ENCODE measurements at regions not wholly inside any gene's neighbourhood (a gene's known extent, or its start where the extent isn't known, plus 50 kb on each side); places are given as distances from the start of the nearest gene placed in this dataset.
"Not testable (repeated sequence)": the region's sequence is repeated elsewhere in the genome, so short reads cannot be mapped to it uniquely, and the experiment has no call there.

DNA sequence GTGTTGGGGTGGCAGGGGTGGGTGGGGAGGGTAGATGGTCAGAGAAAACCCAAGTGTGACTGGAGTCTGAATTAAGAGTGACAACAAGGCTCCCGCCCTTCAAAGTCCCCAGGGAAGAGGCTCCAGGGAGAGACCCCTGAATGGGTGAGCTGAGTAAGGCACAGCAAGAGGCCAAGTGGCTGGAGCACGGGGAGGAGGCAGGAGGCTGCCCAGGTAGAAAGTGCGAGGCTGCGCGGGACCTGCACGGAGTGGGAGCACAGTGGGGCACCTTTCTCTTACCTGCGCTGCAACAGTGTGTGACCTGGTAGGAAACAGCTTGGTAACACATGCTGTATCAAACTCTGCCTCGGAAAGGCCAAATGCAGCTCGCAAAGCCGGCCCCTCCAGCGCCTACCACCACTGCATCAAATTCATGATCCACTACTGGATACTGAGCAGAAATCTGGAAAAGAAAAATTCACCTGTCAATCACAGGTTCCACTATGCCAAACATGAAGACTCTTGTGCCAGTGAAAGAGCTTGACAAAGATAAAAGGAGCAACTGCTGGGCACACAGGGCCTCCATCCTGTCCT, 77.1 kb upstream of the TNK2 start:
- TF ChIP-seq BACH1 (IDR thresholded peaks at IDR 0.05; ENCODE audit: low read length); POLR2A (IDR thresholded peaks at IDR 0.05; ENCODE audit: control extremely low read depth in 1 of 2, low read depth in 2 of 2, low read length in 2 of 2); RAD21 (IDR thresholded peaks at IDR 0.05 in 1 of 2, conservative IDR thresholded peaks at IDR 0.05 in 1 of 2; ENCODE audit: low read depth in 2 of 2, low read length in 2 of 2); TAF1 (IDR thresholded peaks at IDR 0.05; ENCODE audit: low read depth, low read length); SIN3A (conservative IDR thresholded peaks at IDR 0.05 in 1 of 2, IDR thresholded peaks at IDR 0.05 in 1 of 2; ENCODE audit: low read depth in 1 of 2, low read length in 2 of 2); EZH2 (IDR thresholded peaks at IDR 0.05; ENCODE audit: low read depth, low read length, severe bottlenecking); POLR2AphosphoS5 (IDR thresholded peaks at IDR 0.05; ENCODE audit: low read depth, low read length); JUND (IDR thresholded peaks at IDR 0.05; ENCODE audit: low read length); ASH2L (IDR thresholded peaks at IDR 0.05; ENCODE audit: low read length); POU5F1 (IDR thresholded peaks at IDR 0.05; ENCODE audit: low read depth, low read length): not testable (repeated sequence)
- TF ChIP-seq, protein P1, sequence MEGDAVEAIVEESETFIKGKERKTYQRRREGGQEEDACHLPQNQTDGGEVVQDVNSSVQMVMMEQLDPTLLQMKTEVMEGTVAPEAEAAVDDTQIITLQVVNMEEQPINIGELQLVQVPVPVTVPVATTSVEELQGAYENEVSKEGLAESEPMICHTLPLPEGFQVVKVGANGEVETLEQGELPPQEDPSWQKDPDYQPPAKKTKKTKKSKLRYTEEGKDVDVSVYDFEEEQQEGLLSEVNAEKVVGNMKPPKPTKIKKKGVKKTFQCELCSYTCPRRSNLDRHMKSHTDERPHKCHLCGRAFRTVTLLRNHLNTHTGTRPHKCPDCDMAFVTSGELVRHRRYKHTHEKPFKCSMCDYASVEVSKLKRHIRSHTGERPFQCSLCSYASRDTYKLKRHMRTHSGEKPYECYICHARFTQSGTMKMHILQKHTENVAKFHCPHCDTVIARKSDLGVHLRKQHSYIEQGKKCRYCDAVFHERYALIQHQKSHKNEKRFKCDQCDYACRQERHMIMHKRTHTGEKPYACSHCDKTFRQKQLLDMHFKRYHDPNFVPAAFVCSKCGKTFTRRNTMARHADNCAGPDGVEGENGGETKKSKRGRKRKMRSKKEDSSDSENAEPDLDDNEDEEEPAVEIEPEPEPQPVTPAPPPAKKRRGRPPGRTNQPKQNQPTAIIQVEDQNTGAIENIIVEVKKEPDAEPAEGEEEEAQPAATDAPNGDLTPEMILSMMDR (IDR thresholded peaks at IDR 0.05; ENCODE audit: control extremely low read depth in 1 of 3, insufficient read depth in 1 of 3, low read depth in 1 of 3, low read length in 3 of 3), result not testable (repeated sequence)
- TF ChIP-seq, protein P2, sequence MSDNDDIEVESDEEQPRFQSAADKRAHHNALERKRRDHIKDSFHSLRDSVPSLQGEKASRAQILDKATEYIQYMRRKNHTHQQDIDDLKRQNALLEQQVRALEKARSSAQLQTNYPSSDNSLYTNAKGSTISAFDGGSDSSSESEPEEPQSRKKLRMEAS (IDR thresholded peaks at IDR 0.05), result not testable (repeated sequence)

Data from H1 (cell line).